Duodenal mucosa (tissue), 2 donors: ENCODE measurements at regions not wholly inside any gene's neighbourhood (a gene's known extent, or its start where the extent isn't known, plus 50 kb on each side); places are given as distances from the start of the nearest gene placed in this dataset.
"Not testable (repeated sequence)": the region's sequence is repeated elsewhere in the genome, so short reads cannot be mapped to it uniquely, and the experiment has no call there.

Source experiments
- H3K27ac ChIP-seq: one replicate; pipeline ENCODE4 v1.7.0; 2013; ENCODE audit warnings: low read depth, low read length
- H3K27me3 ChIP-seq, 2 donors: one replicate each; pipeline ENCODE4 v1.7.0; 2013; ENCODE audit warnings: low read length in 2 of 2, control low read depth in 1 of 2; ENCODE audit not compliant: insufficient read depth in 2 of 2, control insufficient read depth in 1 of 2
- H3K36me3 ChIP-seq, 2 donors: one replicate each; pipeline ENCODE4 v1.7.0; 2013; ENCODE audit warnings: low read length in 2 of 2, control low read depth in 1 of 2; ENCODE audit not compliant: insufficient read depth in 2 of 2, control insufficient read depth in 1 of 2
- H3K4me1 ChIP-seq, 2 donors: one replicate each; pipeline ENCODE4 v1.7.0; 2013; ENCODE audit warnings: low read length in 2 of 2, control low read depth in 1 of 2; ENCODE audit not compliant: insufficient read depth in 2 of 2, control insufficient read depth in 1 of 2
- H3K4me3 ChIP-seq, 2 donors: one replicate each; pipeline ENCODE4 v1.7.0; 2013; ENCODE audit warnings: low read length in 2 of 2, low read depth in 1 of 2
- H3K9ac ChIP-seq, 2 donors: one replicate each; pipeline ENCODE4 v1.7.0; 2013; ENCODE audit warnings: low read length in 2 of 2, low read depth in 1 of 2
- H3K9me3 ChIP-seq, 2 donors: one replicate each; pipeline ENCODE4 v1.7.0; 2013; ENCODE audit warnings: low read length in 2 of 2, control low read depth in 1 of 2; ENCODE audit not compliant: control insufficient read depth in 1 of 2

DNA sequence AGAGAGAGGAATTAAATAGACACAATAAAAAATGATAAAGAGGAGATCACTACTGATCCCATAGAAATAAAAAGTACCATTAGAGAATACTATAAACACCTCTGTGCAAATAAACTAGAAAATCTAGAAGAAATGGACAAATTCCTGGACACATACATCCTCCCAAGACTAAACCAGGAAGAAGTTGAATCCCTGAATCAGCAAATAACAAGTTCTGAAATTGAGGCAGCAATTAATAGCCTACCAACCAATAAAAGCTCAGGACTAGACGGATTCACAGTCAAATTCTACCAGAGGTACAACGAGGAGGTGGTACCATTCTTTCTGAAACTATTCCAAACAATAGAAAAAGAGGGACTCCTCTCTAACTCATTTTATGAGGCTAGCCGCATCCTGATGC, 862.7 kb upstream of the NRXN1 start:
- H3K27ac ChIP-seq, H3K36me3 ChIP-seq, H3K9me3 ChIP-seq: not testable (repeated sequence)

DNA sequence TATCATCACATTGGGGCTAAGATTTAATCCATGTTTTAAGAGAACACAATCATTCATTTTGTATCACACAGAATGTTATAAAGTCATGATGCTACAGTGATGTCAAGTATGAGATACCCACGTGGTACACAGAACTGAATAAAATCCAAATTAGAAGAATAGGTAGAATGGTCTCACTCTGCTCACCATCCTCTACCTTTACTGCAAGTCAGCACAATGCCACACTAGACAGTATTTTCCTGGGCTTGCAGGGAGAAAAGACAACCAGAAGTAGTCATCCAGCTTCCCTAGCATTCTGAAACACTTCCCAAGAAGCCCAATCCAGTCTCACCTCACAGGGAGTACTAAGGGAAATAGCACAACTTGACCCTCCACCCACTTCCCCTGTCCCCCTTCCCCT, 856.2 kb upstream of the NRXN1 start:
- Histone ChIP-seq H3K9me3 (peaks cover 14 to 25% of the 10 kb centered on the region in 2 donors), H3K9ac (no peak overlapping the region), H3K36me3 (no peaks in the 10 kb centered on the region), H3K27ac (no peak overlapping the region), H3K4me3 (no peak overlapping the region), H3K4me1 (no peaks in the 10 kb centered on the region), H3K27me3 (no peaks in the 10 kb centered on the region)

More for the DNA sequence above, 862.7 kb upstream of the NRXN1 start:
- H3K27me3 ChIP-seq, H3K9ac ChIP-seq, H3K4me3 ChIP-seq, H3K4me1 ChIP-seq: not testable (repeated sequence)

- no peaks in the 10 kb centered on the region for H3K4me1 ChIP-seq
- H3K4me3 ChIP-seq: no peak overlapping the region
- no peak overlapping the region for H3K27ac ChIP-seq
- no peaks in the 10 kb centered on the region for H3K36me3 ChIP-seq
- H3K9ac ChIP-seq: no peak overlapping the region
- peaks cover 2 to 19% of the 10 kb centered on the region in 2 donors for H3K9me3 ChIP-seq
- no peaks in the 10 kb centered on the region for H3K27me3 ChIP-seq
Observed at GRCh38 chr2:51881673-51882072, 849.7 kb upstream of the NRXN1 start.

DNA sequence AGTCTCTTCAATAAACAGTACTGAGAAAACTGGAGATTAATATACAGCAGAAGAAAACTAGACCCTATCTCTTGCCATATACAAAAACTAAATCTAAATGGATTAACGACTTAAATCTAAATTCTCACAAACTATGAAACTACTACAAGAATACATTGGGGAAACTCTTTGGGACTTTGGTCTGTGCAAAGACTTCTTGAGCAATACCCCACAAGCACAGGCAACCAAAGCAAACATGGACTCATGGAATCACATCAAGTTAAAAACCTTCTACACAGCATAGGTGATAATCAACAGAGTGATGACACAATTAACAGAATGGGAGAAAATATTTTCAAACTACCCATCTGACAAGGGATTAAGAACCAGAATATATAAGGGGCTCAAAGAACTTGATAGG, 848.2 kb upstream of the NRXN1 start:
- no peaks in the 10 kb centered on the region for H3K27me3 ChIP-seq
- no peaks in the 10 kb centered on the region for H3K36me3 ChIP-seq
- no peaks in the 10 kb centered on the region for H3K4me1 ChIP-seq
- H3K9me3 ChIP-seq: peaks cover 9 to 32% of the 10 kb centered on the region in 2 donors
- H3K9ac ChIP-seq: no peak overlapping the region
- H3K27ac ChIP-seq: no peak overlapping the region
- H3K4me3 ChIP-seq: no peak overlapping the region

DNA sequence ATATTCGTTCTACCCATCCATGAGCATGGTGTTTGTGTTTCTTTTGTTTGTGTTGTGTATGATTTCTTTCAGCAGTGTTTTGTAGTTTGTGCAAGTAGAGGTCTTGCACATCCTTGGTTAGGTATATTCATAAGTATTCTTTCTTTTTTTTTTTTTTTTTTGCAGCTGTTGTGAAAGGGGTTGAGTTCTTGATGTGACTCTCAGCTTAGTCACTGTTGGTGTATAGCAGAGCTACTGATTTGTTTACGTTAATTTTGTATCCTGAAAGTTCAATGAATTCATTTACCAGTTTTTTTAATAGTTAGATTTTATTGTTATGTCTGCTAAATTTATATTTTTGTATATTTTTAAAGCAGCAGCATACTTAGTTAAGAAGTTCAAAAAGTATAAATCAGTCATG, 834.4 kb upstream of the NRXN1 start:
- Histone ChIP-seq H3K27me3 (no peaks in the 10 kb centered on the region), H3K4me1 (no peaks in the 10 kb centered on the region), H3K9me3 (peaks cover 2 to 8% of the 10 kb centered on the region in 2 donors), H3K9ac (no peak overlapping the region), H3K36me3 (no peaks in the 10 kb centered on the region), H3K27ac (no peak overlapping the region), H3K4me3 (no peak overlapping the region)

GRCh38 chr2:51859260-51859659, 827.3 kb upstream of the NRXN1 start:
- Histone ChIP-seq H3K27ac (no peak overlapping the region), H3K4me1 (no peaks in the 10 kb centered on the region), H3K4me3 (no peak overlapping the region), H3K36me3 (no peaks in the 10 kb centered on the region), H3K9me3 (peaks cover 0 to 8% of the 10 kb centered on the region in 2 donors), H3K9ac (no peak overlapping the region), H3K27me3 (no peaks in the 10 kb centered on the region)

GRCh38 chr2:51855683-51856082, 823.8 kb upstream of the NRXN1 start:
- Histone ChIP-seq H3K9ac (no peak overlapping the region), H3K4me1 (no peaks in the 10 kb centered on the region), H3K9me3 (peaks cover 0 to 8% of the 10 kb centered on the region in 2 donors), H3K27me3 (no peaks in the 10 kb centered on the region), H3K36me3 (no peaks in the 10 kb centered on the region), H3K4me3 (no peak overlapping the region), H3K27ac (no peak overlapping the region)

- Histone ChIP-seq H3K36me3 (no peaks in the 10 kb centered on the region), H3K4me3 (no peak overlapping the region), H3K4me1 (no peaks in the 10 kb centered on the region), H3K27ac (no peak overlapping the region), H3K9ac (no peak overlapping the region), H3K9me3 (peaks cover 4% of the 10 kb centered on the region in 2 donors), H3K27me3 (no peaks in the 10 kb centered on the region)
Observed at GRCh38 chr2:51846796-51847195, 814.9 kb upstream of the NRXN1 start.

GRCh38 chr2:51846018-51846417, 814.1 kb upstream of the NRXN1 start:
- Histone ChIP-seq H3K9me3 (peaks cover 6 to 10% of the 10 kb centered on the region in 2 donors), H3K36me3 (no peaks in the 10 kb centered on the region), H3K4me1 (no peaks in the 10 kb centered on the region), H3K4me3 (no peak overlapping the region), H3K27ac (no peak overlapping the region), H3K9ac (no peak overlapping the region), H3K27me3 (no peaks in the 10 kb centered on the region)

GRCh38 chr2:51844596-51844995, 812.7 kb upstream of the NRXN1 start:
- Histone ChIP-seq H3K27ac (no peak overlapping the region), H3K9me3 (peaks cover 6 to 10% of the 10 kb centered on the region in 2 donors), H3K27me3 (no peaks in the 10 kb centered on the region), H3K4me3 (no peak overlapping the region), H3K9ac (no peak overlapping the region), H3K4me1 (no peaks in the 10 kb centered on the region), H3K36me3 (no peaks in the 10 kb centered on the region)

DNA sequence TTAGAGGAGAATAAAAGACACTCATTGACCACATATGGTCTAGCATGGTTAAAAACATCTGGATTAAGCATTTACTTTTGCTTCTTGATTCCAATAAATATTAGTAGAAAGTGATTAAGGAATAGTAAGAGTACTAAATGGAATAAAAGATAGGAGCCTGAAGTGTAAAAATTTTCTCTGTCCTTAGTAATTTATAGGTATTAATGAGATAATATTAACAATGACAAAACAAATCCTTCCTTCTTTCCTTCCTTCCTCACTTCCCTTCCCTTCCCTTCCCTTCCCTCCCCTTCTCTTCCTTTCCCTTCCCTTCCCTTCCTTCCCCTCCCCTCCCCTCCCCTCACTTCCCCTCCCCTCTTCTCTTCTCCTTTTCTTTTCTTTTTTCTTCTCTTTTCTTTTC, 797.5 kb upstream of the NRXN1 start:
- no peak overlapping the region for H3K4me3 ChIP-seq

More for the DNA sequence above, 797.5 kb upstream of the NRXN1 start:
- Histone ChIP-seq H3K27me3 (no peaks in the 10 kb centered on the region), H3K9ac (no peak overlapping the region), H3K9me3 (no peaks in the 10 kb centered on the region), H3K4me1 (no peaks in the 10 kb centered on the region), H3K27ac (no peak overlapping the region), H3K36me3 (no peaks in the 10 kb centered on the region)
